ENCODE measurements at regions not wholly inside any gene's neighbourhood (a gene's known extent, or its start where the extent isn't known, plus 50 kb on each side); places are given as distances from the start of the nearest gene placed in this dataset.

- TF ChIP-seq FOXP2 (optimal IDR thresholded peaks at IDR 0.05; ENCODE audit: borderline replicate concordance, extremely low read depth, extremely low read length, insufficient read depth) (no peak), TAF1 (IDR thresholded peaks at IDR 0.05; ENCODE audit: borderline replicate concordance, insufficient read depth, low read length) (no peak), POLR2AphosphoS5 (IDR thresholded peaks at IDR 0.05; ENCODE audit: low read depth, low read length) (no peak), SIN3A (IDR thresholded peaks at IDR 0.05; ENCODE audit: borderline replicate concordance, insufficient read depth, low read length) (no peak), REST (IDR thresholded peaks at IDR 0.05; ENCODE audit: insufficient read depth in 1 of 2, low read depth in 2 of 2, low read length in 2 of 2) (no peak)
Observed at GRCh38 chr5:123835421-123835820, 323.4 kb downstream of the CSNK1G3 start.

GRCh38 chr5:123830575-123830974 is 318.6 kb downstream of the CSNK1G3 start:
- no peak for TF ChIP-seq TAF1 (IDR thresholded peaks at IDR 0.05; ENCODE audit: borderline replicate concordance, insufficient read depth, low read length)
- no peak for TF ChIP-seq REST (IDR thresholded peaks at IDR 0.05; ENCODE audit: insufficient read depth in 1 of 2, low read depth in 2 of 2, low read length in 2 of 2)
- TF ChIP-seq FOXP2 (optimal IDR thresholded peaks at IDR 0.05; ENCODE audit: borderline replicate concordance, extremely low read depth, extremely low read length, insufficient read depth): no peak
- no peak for TF ChIP-seq POLR2AphosphoS5 (IDR thresholded peaks at IDR 0.05; ENCODE audit: low read depth, low read length)
- no peak for TF ChIP-seq SIN3A (IDR thresholded peaks at IDR 0.05; ENCODE audit: borderline replicate concordance, insufficient read depth, low read length)

GRCh38 chr5:123827811-123828210 is 315.8 kb downstream of the CSNK1G3 start:
- no peak for TF ChIP-seq POLR2AphosphoS5 (IDR thresholded peaks at IDR 0.05; ENCODE audit: low read depth, low read length)
- no peak for TF ChIP-seq SIN3A (IDR thresholded peaks at IDR 0.05; ENCODE audit: borderline replicate concordance, insufficient read depth, low read length)
- TF ChIP-seq FOXP2 (optimal IDR thresholded peaks at IDR 0.05; ENCODE audit: borderline replicate concordance, extremely low read depth, extremely low read length, insufficient read depth): no peak
- TF ChIP-seq TAF1 (IDR thresholded peaks at IDR 0.05; ENCODE audit: borderline replicate concordance, insufficient read depth, low read length): no peak
- no peak for TF ChIP-seq REST (IDR thresholded peaks at IDR 0.05; ENCODE audit: insufficient read depth in 1 of 2, low read depth in 2 of 2, low read length in 2 of 2)

GRCh38 chr5:123819833-123820232 is 307.9 kb downstream of the CSNK1G3 start:
- no peak for TF ChIP-seq SIN3A (IDR thresholded peaks at IDR 0.05; ENCODE audit: borderline replicate concordance, insufficient read depth, low read length)
- no peak for TF ChIP-seq POLR2AphosphoS5 (IDR thresholded peaks at IDR 0.05; ENCODE audit: low read depth, low read length)
- TF ChIP-seq FOXP2 (optimal IDR thresholded peaks at IDR 0.05; ENCODE audit: borderline replicate concordance, extremely low read depth, extremely low read length, insufficient read depth): no peak
- TF ChIP-seq REST (IDR thresholded peaks at IDR 0.05; ENCODE audit: insufficient read depth in 1 of 2, low read depth in 2 of 2, low read length in 2 of 2): no peak
- no peak for TF ChIP-seq TAF1 (IDR thresholded peaks at IDR 0.05; ENCODE audit: borderline replicate concordance, insufficient read depth, low read length)

- no peak for TF ChIP-seq POLR2AphosphoS5 (IDR thresholded peaks at IDR 0.05; ENCODE audit: low read depth, low read length)
- no peak for TF ChIP-seq REST (IDR thresholded peaks at IDR 0.05; ENCODE audit: insufficient read depth in 1 of 2, low read depth in 2 of 2, low read length in 2 of 2)
- TF ChIP-seq SIN3A (IDR thresholded peaks at IDR 0.05; ENCODE audit: borderline replicate concordance, insufficient read depth, low read length): no peak
- TF ChIP-seq FOXP2 (optimal IDR thresholded peaks at IDR 0.05; ENCODE audit: borderline replicate concordance, extremely low read depth, extremely low read length, insufficient read depth): no peak
- TF ChIP-seq TAF1 (IDR thresholded peaks at IDR 0.05; ENCODE audit: borderline replicate concordance, insufficient read depth, low read length): no peak
Observed at GRCh38 chr5:123819386-123819785, 307.4 kb downstream of the CSNK1G3 start.
